Panc1 (cell line): ENCODE measurements at regions not wholly inside any gene's neighbourhood (a gene's known extent, or its start where the extent isn't known, plus 50 kb on each side); places are given as distances from the start of the nearest gene placed in this dataset.

ENCODE experiments used
- SIN3A ChIP-seq: IDR thresholded peaks from 2 replicates; pipeline ENCODE4 v1.6.1; 2012; ENCODE audit warnings: low read depth, mild to moderate bottlenecking, low read length, moderate library complexity, borderline replicate concordance; ENCODE audit not compliant: insufficient read depth
- TCF7L2 ChIP-seq: IDR thresholded peaks from 2 replicates; pipeline ENCODE4 v1.6.1; 2011; ENCODE audit warnings: mild to moderate bottlenecking, low read depth, low read length, inconsistent platforms
- TF ChIP-seq, protein P1 (sequence below): fragments of 450-650 bp; IDR thresholded peaks from 2 replicates; pipeline ENCODE4 v1.5.1; 2017; ENCODE audit warnings: mild to moderate bottlenecking
- TF ChIP-seq, protein P2 (sequence below), 2 experiments: IDR thresholded peaks; 2 replicates each; pipeline ENCODE4 v1.6.1; 2011 to 2012; ENCODE audit warnings: low read depth in 2 of 2, control low read depth in 1 of 2, low read length in 1 of 2, mild to moderate bottlenecking in 1 of 2, moderate library complexity in 1 of 2; ENCODE audit not compliant: insufficient read depth in 1 of 2

GRCh38 chr1:17915511-17916197, 160.5 kb downstream of the ACTL8 start:
- TF ChIP-seq, protein P1, sequence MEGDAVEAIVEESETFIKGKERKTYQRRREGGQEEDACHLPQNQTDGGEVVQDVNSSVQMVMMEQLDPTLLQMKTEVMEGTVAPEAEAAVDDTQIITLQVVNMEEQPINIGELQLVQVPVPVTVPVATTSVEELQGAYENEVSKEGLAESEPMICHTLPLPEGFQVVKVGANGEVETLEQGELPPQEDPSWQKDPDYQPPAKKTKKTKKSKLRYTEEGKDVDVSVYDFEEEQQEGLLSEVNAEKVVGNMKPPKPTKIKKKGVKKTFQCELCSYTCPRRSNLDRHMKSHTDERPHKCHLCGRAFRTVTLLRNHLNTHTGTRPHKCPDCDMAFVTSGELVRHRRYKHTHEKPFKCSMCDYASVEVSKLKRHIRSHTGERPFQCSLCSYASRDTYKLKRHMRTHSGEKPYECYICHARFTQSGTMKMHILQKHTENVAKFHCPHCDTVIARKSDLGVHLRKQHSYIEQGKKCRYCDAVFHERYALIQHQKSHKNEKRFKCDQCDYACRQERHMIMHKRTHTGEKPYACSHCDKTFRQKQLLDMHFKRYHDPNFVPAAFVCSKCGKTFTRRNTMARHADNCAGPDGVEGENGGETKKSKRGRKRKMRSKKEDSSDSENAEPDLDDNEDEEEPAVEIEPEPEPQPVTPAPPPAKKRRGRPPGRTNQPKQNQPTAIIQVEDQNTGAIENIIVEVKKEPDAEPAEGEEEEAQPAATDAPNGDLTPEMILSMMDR = no peak
- TF ChIP-seq TCF7L2 (no peak), SIN3A (no peak)
- TF ChIP-seq, protein P2, sequence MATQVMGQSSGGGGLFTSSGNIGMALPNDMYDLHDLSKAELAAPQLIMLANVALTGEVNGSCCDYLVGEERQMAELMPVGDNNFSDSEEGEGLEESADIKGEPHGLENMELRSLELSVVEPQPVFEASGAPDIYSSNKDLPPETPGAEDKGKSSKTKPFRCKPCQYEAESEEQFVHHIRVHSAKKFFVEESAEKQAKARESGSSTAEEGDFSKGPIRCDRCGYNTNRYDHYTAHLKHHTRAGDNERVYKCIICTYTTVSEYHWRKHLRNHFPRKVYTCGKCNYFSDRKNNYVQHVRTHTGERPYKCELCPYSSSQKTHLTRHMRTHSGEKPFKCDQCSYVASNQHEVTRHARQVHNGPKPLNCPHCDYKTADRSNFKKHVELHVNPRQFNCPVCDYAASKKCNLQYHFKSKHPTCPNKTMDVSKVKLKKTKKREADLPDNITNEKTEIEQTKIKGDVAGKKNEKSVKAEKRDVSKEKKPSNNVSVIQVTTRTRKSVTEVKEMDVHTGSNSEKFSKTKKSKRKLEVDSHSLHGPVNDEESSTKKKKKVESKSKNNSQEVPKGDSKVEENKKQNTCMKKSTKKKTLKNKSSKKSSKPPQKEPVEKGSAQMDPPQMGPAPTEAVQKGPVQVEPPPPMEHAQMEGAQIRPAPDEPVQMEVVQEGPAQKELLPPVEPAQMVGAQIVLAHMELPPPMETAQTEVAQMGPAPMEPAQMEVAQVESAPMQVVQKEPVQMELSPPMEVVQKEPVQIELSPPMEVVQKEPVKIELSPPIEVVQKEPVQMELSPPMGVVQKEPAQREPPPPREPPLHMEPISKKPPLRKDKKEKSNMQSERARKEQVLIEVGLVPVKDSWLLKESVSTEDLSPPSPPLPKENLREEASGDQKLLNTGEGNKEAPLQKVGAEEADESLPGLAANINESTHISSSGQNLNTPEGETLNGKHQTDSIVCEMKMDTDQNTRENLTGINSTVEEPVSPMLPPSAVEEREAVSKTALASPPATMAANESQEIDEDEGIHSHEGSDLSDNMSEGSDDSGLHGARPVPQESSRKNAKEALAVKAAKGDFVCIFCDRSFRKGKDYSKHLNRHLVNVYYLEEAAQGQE (IDR thresholded peaks at IDR 0.05; ENCODE audit: insufficient read depth in 1 of 2, low read depth in 2 of 2, low read length in 1 of 2) = no peak
